GM18498 (cell line): ENCODE measurements at regions not wholly inside any gene's neighbourhood (a gene's known extent, or its start where the extent isn't known, plus 50 kb on each side); places are given as distances from the start of the nearest gene placed in this dataset.
"Not testable (repeated sequence)": the region's sequence is repeated elsewhere in the genome, so short reads cannot be mapped to it uniquely, and the experiment has no call there.

Source experiments
- ATAC-seq: cut with Tn5 transposase; IDR thresholded peaks from one replicate; pipeline ENCODE4 v1.9.1; 2021; ENCODE audit warnings: mild to moderate bottlenecking, moderate library complexity; ENCODE audit not compliant: unreplicated experiment

- ATAC-seq = no peak
Observed at GRCh38 chr10:10663622-10664021, 354.1 kb upstream of the CELF2 start.

GRCh38 chr10:10665750-10666149 lies 351.9 kb upstream of the CELF2 start:
- ATAC-seq = no peak

- no peak for ATAC-seq
Observed at GRCh38 chr10:10667466-10667865, 350.2 kb upstream of the CELF2 start.

- no peak for ATAC-seq
Observed at GRCh38 chr10:10676972-10677371, 340.7 kb upstream of the CELF2 start.

GRCh38 chr10:10677479-10677878 lies 340.2 kb upstream of the CELF2 start:
- peak; percentile 84 for ATAC-seq

- ATAC-seq = no peak
Observed at GRCh38 chr10:10680496-10680895, 337.2 kb upstream of the CELF2 start.

- ATAC-seq = no peak
Observed at GRCh38 chr10:10684972-10685371, 332.7 kb upstream of the CELF2 start.

GRCh38 chr10:10685566-10685965 lies 332.1 kb upstream of the CELF2 start:
- ATAC-seq = peak; percentile 91

- ATAC-seq = no peak
Observed at GRCh38 chr10:10687751-10688150, 329.9 kb upstream of the CELF2 start.

- no peak for ATAC-seq
Observed at GRCh38 chr10:10699427-10699826, 318.2 kb upstream of the CELF2 start.

- ATAC-seq = no peak
Observed at GRCh38 chr10:10701084-10701611, 316.5 kb upstream of the CELF2 start.

- ATAC-seq = no peak
Observed at GRCh38 chr10:10702211-10702610, 315.5 kb upstream of the CELF2 start.

GRCh38 chr10:10703382-10703781 lies 314.3 kb upstream of the CELF2 start:
- no peak for ATAC-seq

GRCh38 chr10:10712155-10712704 lies 305.4 kb upstream of the CELF2 start:
- ATAC-seq = no peak

GRCh38 chr10:10714327-10714726 lies 303.3 kb upstream of the CELF2 start:
- ATAC-seq = no peak

GRCh38 chr10:10716972-10717371 lies 300.7 kb upstream of the CELF2 start:
- ATAC-seq = no peak

GRCh38 chr10:10722422-10722821 lies 295.2 kb upstream of the CELF2 start:
- no peak for ATAC-seq

- no peak for ATAC-seq
Observed at GRCh38 chr10:10725196-10725595, 292.5 kb upstream of the CELF2 start.

- ATAC-seq = no peak
Observed at GRCh38 chr10:10726101-10726500, 291.6 kb upstream of the CELF2 start.

- ATAC-seq = not testable (repeated sequence)
Observed at GRCh38 chr10:10727411-10727810, 290.3 kb upstream of the CELF2 start.

GRCh38 chr10:10727812-10728211 lies 289.9 kb upstream of the CELF2 start:
- no peak for ATAC-seq

GRCh38 chr10:10730471-10731043 lies 287.1 kb upstream of the CELF2 start:
- ATAC-seq = no peak

- no peak for ATAC-seq
Observed at GRCh38 chr10:10731366-10731765, 286.3 kb upstream of the CELF2 start.
